Upper lobe of right lung (tissue), 1 donor: ENCODE measurements at regions not wholly inside any gene's neighbourhood (a gene's known extent, or its start where the extent isn't known, plus 50 kb on each side); places are given as distances from the start of the nearest gene placed in this dataset.
"Not testable (repeated sequence)": the region's sequence is repeated elsewhere in the genome, so short reads cannot be mapped to it uniquely, and the experiment has no call there.

Experiments used
- ATAC-seq: fragments of 200-7000 bp; cut with Tn5 transposase; one replicate; pipeline ENCODE4 v1.9.1; 2020; ENCODE audit warnings: mild to moderate bottlenecking, moderate library complexity
- DNase-seq: peaks from one replicate; pipeline ENCODE4 v3.0.0-alpha.2; 2020
- H3K27ac ChIP-seq: fragments of 200-600 bp; one replicate; pipeline ENCODE4 v1.8.0; 2022
- H3K27me3 ChIP-seq: fragments of 200-600 bp; one replicate; pipeline ENCODE4 v1.8.0; 2022; ENCODE audit warnings: mild to moderate bottlenecking
- H3K36me3 ChIP-seq: fragments of 200-600 bp; one replicate; pipeline ENCODE4 v1.8.0; 2022
- H3K4me1 ChIP-seq: fragments of 200-600 bp; one replicate; pipeline ENCODE4 v1.8.0; 2022
- H3K4me3 ChIP-seq: fragments of 200-600 bp; one replicate; pipeline ENCODE4 v1.8.0; 2022; ENCODE audit warnings: mild to moderate bottlenecking
- H3K9me3 ChIP-seq: fragments of 200-600 bp; one replicate; pipeline ENCODE4 v1.8.0; 2022
- CTCF ChIP-seq: fragments of 200-600 bp; IDR thresholded peaks from one replicate; pipeline ENCODE4 v1.8.0; 2022; ENCODE audit warnings: antibody characterized with exemption
- intact Hi-C: fragments of 100-400 bp; cut with DNase I; formaldehyde crosslinking; loops from one replicate; pipeline ENCODE4 v1.11.0; 2022
- donor health status: DM: no; HTN: yes; CAD: no; lungs with severe emphysema.

DNA sequence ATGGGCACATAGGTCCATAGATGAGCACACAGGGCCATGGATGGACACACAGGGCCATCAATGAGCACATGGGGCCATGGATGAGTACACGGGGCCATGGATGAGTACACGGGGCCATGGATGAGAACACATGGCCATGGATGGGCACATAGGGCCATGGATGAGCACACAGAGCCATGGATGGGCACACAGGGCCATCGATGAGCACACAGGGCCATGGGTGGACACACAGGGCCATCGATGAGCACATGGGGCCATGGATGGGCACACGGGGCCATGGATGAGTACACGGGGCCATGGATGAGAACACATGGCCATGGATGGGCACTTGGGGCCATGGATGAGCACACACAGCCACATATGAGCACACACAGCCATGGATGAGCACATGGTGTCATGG is 192.6 kb upstream of the HDAC4 start:
- Histone ChIP-seq H3K4me1 (no peaks in the 10 kb centered on the region), H3K27me3 (no peaks in the 10 kb centered on the region), H3K9me3 (no peaks in the 10 kb centered on the region), H3K4me3 (no peak overlapping the region), H3K36me3 (no peaks in the 10 kb centered on the region), H3K27ac (no peak overlapping the region)
- no peak for TF ChIP-seq CTCF
- DNase-seq, result peak; percentile 35
- intact Hi-C loops, result no loop called here
- ATAC-seq, result no peak

DNA sequence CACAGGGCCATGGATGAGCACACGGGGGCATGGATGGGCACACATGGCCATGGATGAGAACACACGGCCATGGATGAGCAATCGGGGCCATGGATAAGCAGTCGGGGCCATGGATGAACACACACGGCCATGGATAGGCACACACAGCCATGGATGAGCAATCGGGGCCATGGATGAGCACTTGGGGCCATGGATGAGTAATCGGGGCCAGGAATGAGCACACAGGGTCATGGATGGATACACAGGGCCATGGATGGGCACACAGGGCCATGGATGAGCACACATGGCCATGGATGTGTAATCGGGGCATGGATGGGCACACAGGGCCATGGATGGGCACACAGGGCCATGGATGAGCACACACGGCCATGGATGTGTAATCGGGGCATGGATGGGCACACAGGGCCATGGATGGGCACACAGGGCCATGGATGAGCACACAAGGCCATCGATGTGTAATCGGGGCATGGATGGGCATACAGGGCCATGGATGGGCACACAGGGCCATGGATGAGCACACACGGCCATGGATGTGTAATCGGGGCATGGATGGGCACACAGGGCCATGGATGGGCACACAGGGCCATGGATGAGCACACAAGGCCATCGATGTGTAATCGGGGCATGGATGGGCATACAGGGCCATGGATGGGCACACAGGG is 191.9 kb upstream of the HDAC4 start:
- DNase-seq, intact Hi-C loops, H3K4me1 ChIP-seq, H3K36me3 ChIP-seq, H3K9me3 ChIP-seq, H3K27ac ChIP-seq, H3K4me3 ChIP-seq, ATAC-seq, H3K27me3 ChIP-seq: not testable (repeated sequence)

DNA sequence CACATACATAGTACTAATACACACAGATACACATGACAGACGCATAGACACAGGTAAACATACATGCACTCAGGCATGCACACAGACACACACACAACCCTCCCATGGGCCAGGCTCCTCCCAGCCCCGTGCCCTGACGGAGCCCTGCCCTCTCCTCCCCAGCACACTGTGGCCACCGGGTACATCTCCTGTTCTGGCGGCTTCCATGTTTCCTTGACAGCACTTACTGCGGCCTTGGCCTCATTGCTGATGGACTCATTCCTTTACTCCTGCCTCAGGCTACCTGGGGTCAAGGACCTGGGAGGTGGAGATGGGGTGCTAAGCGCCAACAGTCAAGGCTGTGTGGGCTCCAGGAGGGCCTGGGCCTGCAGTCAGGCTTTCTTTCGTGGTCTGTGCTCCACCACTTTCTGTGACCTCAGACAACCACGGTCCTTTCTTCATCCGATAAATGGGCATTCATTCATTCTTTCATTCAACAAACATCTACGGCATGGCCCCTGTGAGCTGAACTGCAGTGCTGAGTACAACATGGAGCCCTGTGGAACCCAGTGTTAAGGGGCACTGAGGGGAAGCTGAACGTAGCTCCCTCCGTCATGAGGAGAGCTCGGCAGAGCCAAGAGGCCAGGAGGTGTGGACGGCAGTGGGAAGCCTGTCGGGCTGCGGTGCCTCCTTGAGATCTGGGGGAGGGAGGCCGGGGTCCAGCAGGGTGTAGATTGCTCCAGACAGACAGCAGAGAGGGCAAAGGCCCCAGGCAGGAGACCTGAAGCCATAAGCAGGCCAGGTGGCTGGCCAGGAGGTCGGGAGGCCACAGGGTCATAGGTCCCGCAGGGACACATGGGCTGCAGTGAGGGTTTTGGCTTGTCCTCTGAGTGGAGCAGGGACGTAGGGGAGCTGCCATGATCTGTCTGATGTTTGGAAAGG is 190.4 kb upstream of the HDAC4 start:
- no peak overlapping the region for H3K27ac ChIP-seq
- H3K9me3 ChIP-seq, result no peaks in the 10 kb centered on the region
- no peaks in the 10 kb centered on the region for H3K36me3 ChIP-seq
- H3K4me3 ChIP-seq, result no peak overlapping the region
- no peak for ATAC-seq
- no peak for TF ChIP-seq CTCF
- H3K27me3 ChIP-seq, result no peaks in the 10 kb centered on the region
- H3K4me1 ChIP-seq, result no peaks in the 10 kb centered on the region
- DNase-seq, result peak; percentile 53
- intact Hi-C loops, result no loop called here

- Histone ChIP-seq H3K27me3 (no peaks in the 10 kb centered on the region), H3K4me1 (no peaks in the 10 kb centered on the region), H3K4me3 (no peak overlapping the region), H3K27ac (no peak overlapping the region), H3K9me3 (no peaks in the 10 kb centered on the region), H3K36me3 (no peaks in the 10 kb centered on the region)
- intact Hi-C loops, result no loop called here
- DNase-seq (no peak), ATAC-seq (no peak)
- no peak for TF ChIP-seq CTCF
Measured at GRCh38 chr2:239590276-239590675, 189.5 kb upstream of the HDAC4 start.

DNA sequence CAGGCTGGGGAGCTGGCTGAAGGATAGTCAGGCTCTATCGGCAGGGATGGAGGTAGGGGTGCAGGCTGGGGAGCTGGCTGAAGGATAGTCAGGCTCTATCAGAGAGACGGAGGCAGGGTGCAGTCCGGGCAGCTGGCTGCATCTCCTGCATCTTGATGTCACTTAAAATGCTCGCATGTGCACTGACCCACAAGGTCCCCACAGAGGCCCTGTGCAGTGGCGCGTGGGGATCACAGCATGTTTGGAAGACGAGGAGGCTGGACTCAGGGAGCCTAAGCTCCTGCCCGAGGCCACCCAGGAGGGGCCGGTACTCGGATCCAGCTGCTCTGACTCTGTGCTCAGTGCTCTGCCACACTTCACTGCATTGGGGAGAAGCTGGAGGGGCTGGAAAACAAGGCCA is 189.0 kb upstream of the HDAC4 start:
- Histone ChIP-seq H3K4me3 (no peak overlapping the region), H3K27me3 (no peaks in the 10 kb centered on the region), H3K9me3 (no peaks in the 10 kb centered on the region), H3K36me3 (no peaks in the 10 kb centered on the region), H3K4me1 (no peaks in the 10 kb centered on the region), H3K27ac (no peak overlapping the region)
- intact Hi-C loops, result no loop called here
- DNase-seq (peak; percentile 46), ATAC-seq (no peak)
- no peak for TF ChIP-seq CTCF

- Histone ChIP-seq H3K27ac (no peak overlapping the region), H3K36me3 (no peaks in the 10 kb centered on the region), H3K4me3 (no peak overlapping the region), H3K4me1 (no peaks in the 10 kb centered on the region), H3K27me3 (no peaks in the 10 kb centered on the region), H3K9me3 (no peaks in the 10 kb centered on the region)
- intact Hi-C loops, result no loop called here
- DNase-seq, result peak; percentile 42
- TF ChIP-seq CTCF, result no peak
- ATAC-seq, result no peak
Measured at GRCh38 chr2:239589270-239589825, 188.5 kb upstream of the HDAC4 start.
